ENCODE measurements at regions not wholly inside any gene's neighbourhood (a gene's known extent, or its start where the extent isn't known, plus 50 kb on each side); places are given as distances from the start of the nearest gene placed in this dataset.

DNA sequence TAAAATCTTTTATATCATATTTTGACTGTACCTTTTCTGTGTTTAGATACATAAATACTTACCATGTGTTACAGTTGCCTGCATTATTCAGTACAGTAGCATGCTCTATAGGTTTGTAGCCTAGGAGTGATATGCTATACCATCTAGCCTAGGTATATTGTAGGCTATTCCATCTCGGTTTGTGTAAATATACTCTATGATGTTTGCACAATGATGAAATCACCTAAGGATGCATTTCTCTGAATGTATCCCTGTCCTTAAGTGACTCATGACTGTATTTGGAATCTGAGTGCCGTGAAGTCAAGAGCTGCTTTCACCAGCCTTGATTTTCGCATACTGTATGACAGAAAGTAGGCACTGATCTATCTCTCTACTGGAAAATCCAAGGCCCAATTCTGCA lies 129.9 kb downstream of the UTRN start (continued):
- TF ChIP-seq, protein P1, sequence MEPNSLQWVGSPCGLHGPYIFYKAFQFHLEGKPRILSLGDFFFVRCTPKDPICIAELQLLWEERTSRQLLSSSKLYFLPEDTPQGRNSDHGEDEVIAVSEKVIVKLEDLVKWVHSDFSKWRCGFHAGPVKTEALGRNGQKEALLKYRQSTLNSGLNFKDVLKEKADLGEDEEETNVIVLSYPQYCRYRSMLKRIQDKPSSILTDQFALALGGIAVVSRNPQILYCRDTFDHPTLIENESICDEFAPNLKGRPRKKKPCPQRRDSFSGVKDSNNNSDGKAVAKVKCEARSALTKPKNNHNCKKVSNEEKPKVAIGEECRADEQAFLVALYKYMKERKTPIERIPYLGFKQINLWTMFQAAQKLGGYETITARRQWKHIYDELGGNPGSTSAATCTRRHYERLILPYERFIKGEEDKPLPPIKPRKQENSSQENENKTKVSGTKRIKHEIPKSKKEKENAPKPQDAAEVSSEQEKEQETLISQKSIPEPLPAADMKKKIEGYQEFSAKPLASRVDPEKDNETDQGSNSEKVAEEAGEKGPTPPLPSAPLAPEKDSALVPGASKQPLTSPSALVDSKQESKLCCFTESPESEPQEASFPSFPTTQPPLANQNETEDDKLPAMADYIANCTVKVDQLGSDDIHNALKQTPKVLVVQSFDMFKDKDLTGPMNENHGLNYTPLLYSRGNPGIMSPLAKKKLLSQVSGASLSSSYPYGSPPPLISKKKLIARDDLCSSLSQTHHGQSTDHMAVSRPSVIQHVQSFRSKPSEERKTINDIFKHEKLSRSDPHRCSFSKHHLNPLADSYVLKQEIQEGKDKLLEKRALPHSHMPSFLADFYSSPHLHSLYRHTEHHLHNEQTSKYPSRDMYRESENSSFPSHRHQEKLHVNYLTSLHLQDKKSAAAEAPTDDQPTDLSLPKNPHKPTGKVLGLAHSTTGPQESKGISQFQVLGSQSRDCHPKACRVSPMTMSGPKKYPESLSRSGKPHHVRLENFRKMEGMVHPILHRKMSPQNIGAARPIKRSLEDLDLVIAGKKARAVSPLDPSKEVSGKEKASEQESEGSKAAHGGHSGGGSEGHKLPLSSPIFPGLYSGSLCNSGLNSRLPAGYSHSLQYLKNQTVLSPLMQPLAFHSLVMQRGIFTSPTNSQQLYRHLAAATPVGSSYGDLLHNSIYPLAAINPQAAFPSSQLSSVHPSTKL (CRISPR knock-in tag; IDR thresholded peaks at IDR 0.05) = peak; percentile 95
- no peak for TF ChIP-seq ZNF775 (CRISPR knock-in tag; IDR thresholded peaks at IDR 0.05; ENCODE audit: borderline replicate concordance)
- TF ChIP-seq RBFOX2 (IDR thresholded peaks at IDR 0.05; ENCODE audit: low read depth, low read length) = no peak
- TF ChIP-seq HCFC1 (IDR thresholded peaks at IDR 0.05; ENCODE audit: low read depth, low read length) = no peak
- no peak for TF ChIP-seq HNF4G (IDR thresholded peaks at IDR 0.05; ENCODE audit: borderline replicate concordance, low read depth, low read length)
- TF ChIP-seq HNF4G (CRISPR knock-in tag; IDR thresholded peaks at IDR 0.05; ENCODE audit: borderline replicate concordance, low read depth) = no peak
- no peak for TF ChIP-seq ZNF768 (CRISPR knock-in tag; IDR thresholded peaks at IDR 0.05)
- TF ChIP-seq ZHX1 (CRISPR knock-in tag; IDR thresholded peaks at IDR 0.05; ENCODE audit: low read depth) = no peak
- no peak for TF ChIP-seq ZSCAN21 (CRISPR knock-in tag; IDR thresholded peaks at IDR 0.05; ENCODE audit: borderline replicate concordance)
- TF ChIP-seq ZKSCAN5 (CRISPR knock-in tag; IDR thresholded peaks at IDR 0.05) = no peak
- no peak for TF ChIP-seq ZNF782 (CRISPR knock-in tag; IDR thresholded peaks at IDR 0.05; ENCODE audit: borderline replicate concordance)
- no peak for TF ChIP-seq RAD51 (IDR thresholded peaks at IDR 0.05; ENCODE audit: borderline replicate concordance)
- TF ChIP-seq ZNF225 (CRISPR knock-in tag; IDR thresholded peaks at IDR 0.05) = no peak
- no peak for TF ChIP-seq ZNF251 (CRISPR knock-in tag; IDR thresholded peaks at IDR 0.05)
- TF ChIP-seq HNF4A (CRISPR knock-in tag; IDR thresholded peaks at IDR 0.05) = peak; percentile 46; the same call in 1 of the 2 replicates
- TF ChIP-seq TOE1 (CRISPR knock-in tag; IDR thresholded peaks at IDR 0.05) = no peak
- TF ChIP-seq, protein P2, sequence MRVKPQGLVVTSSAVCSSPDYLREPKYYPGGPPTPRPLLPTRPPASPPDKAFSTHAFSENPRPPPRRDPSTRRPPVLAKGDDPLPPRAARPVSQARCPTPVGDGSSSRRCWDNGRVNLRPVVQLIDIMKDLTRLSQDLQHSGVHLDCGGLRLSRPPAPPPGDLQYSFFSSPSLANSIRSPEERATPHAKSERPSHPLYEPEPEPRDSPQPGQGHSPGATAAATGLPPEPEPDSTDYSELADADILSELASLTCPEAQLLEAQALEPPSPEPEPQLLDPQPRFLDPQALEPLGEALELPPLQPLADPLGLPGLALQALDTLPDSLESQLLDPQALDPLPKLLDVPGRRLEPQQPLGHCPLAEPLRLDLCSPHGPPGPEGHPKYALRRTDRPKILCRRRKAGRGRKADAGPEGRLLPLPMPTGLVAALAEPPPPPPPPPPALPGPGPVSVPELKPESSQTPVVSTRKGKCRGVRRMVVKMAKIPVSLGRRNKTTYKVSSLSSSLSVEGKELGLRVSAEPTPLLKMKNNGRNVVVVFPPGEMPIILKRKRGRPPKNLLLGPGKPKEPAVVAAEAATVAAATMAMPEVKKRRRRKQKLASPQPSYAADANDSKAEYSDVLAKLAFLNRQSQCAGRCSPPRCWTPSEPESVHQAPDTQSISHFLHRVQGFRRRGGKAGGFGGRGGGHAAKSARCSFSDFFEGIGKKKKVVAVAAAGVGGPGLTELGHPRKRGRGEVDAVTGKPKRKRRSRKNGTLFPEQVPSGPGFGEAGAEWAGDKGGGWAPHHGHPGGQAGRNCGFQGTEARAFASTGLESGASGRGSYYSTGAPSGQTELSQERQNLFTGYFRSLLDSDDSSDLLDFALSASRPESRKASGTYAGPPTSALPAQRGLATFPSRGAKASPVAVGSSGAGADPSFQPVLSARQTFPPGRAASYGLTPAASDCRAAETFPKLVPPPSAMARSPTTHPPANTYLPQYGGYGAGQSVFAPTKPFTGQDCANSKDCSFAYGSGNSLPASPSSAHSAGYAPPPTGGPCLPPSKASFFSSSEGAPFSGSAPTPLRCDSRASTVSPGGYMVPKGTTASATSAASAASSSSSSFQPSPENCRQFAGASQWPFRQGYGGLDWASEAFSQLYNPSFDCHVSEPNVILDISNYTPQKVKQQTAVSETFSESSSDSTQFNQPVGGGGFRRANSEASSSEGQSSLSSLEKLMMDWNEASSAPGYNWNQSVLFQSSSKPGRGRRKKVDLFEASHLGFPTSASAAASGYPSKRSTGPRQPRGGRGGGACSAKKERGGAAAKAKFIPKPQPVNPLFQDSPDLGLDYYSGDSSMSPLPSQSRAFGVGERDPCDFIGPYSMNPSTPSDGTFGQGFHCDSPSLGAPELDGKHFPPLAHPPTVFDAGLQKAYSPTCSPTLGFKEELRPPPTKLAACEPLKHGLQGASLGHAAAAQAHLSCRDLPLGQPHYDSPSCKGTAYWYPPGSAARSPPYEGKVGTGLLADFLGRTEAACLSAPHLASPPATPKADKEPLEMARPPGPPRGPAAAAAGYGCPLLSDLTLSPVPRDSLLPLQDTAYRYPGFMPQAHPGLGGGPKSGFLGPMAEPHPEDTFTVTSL (CRISPR knock-in tag; IDR thresholded peaks at IDR 0.05; ENCODE audit: borderline replicate concordance) = peak; percentile 89; the same call in 1 of the 2 replicates

Measured in HepG2 (cell line).